Lung (tissue), 11 donors: ENCODE measurements at regions not wholly inside any gene's neighbourhood (a gene's known extent, or its start where the extent isn't known, plus 50 kb on each side); places are given as distances from the start of the nearest gene placed in this dataset.

Source experiments
- ATAC-seq: fragments of 200-7000 bp; cut with Tn5 transposase; one replicate; pipeline ENCODE4 v1.9.1; 2020; ENCODE audit warnings: moderate number of reproducible peaks; ENCODE audit not compliant: insufficient read depth, low FRiP score
- DNase-seq, 3 donors: peaks; one replicate each; pipeline ENCODE4 v3.0.0-alpha.2; 2013 to 2017
- H3K27ac ChIP-seq, 2 donors: one replicate each; pipeline ENCODE4 v1.5.1; 2013; ENCODE audit warnings: mild to moderate bottlenecking in 2 of 2, moderate library complexity in 2 of 2, control low read depth in 1 of 2, inconsistent platforms in 1 of 2, low read depth in 1 of 2, low read length in 1 of 2
- H3K27me3 ChIP-seq, 3 donors: one replicate each; pipeline ENCODE4 v1.5.1; 2013; ENCODE audit warnings: low read length in 2 of 3; ENCODE audit not compliant: control insufficient read depth in 3 of 3, insufficient read depth in 3 of 3
- H3K36me3 ChIP-seq, 4 donors: one replicate each; pipeline ENCODE4 v1.5.1; 2013; ENCODE audit warnings: low read length in 4 of 4, mild to moderate bottlenecking in 1 of 4, moderate library complexity in 1 of 4; ENCODE audit not compliant: control insufficient read depth in 4 of 4, insufficient read depth in 4 of 4
- H3K4me1 ChIP-seq, 5 donors: one replicate each; pipeline ENCODE4 v1.5.1; 2013; ENCODE audit warnings: low read length in 5 of 5, mild to moderate bottlenecking in 2 of 5, moderate library complexity in 1 of 5; ENCODE audit not compliant: control insufficient read depth in 5 of 5, insufficient read depth in 5 of 5
- H3K4me3 ChIP-seq: one replicate; pipeline ENCODE4 v1.5.1; 2013; ENCODE audit warnings: mild to moderate bottlenecking, control low read depth, moderate library complexity
- H3K9ac ChIP-seq, 2 donors: one replicate each; pipeline ENCODE4 v1.5.1; 2013; ENCODE audit warnings: low read length in 2 of 2, control low read depth in 1 of 2; ENCODE audit not compliant: insufficient read depth in 1 of 2
- H3K9me3 ChIP-seq, 4 donors: one replicate each; pipeline ENCODE4 v1.5.1; 2013; ENCODE audit warnings: low read length in 3 of 4, mild to moderate bottlenecking in 1 of 4, moderate library complexity in 1 of 4; ENCODE audit not compliant: control insufficient read depth in 4 of 4, insufficient read depth in 3 of 4
- WGBS, 2 donors: extraction: QIAGEN DNeasy Blood & Tissue Kit; methylation state at CpG; one replicate each; pipeline ENCODE4 v1.1.7; 2013; 5-methylcytosine and 5-hydroxymethylcytosine counted together
- TF ChIP-seq, protein P1 (sequence below): IDR thresholded peaks from 2 replicates; pipeline ENCODE4 v1.5.1; 2012; ENCODE audit warnings: mild to moderate bottlenecking; ENCODE audit errors: control extremely low read depth, extremely low read depth
- donor health status: control.
- donor health status: control.
- donor health status: Bipolar disorder and iron deficiency.
- donor health status: healthy.
- donor health status: DM: yes; HTN: yes; CAD: no.

DNA sequence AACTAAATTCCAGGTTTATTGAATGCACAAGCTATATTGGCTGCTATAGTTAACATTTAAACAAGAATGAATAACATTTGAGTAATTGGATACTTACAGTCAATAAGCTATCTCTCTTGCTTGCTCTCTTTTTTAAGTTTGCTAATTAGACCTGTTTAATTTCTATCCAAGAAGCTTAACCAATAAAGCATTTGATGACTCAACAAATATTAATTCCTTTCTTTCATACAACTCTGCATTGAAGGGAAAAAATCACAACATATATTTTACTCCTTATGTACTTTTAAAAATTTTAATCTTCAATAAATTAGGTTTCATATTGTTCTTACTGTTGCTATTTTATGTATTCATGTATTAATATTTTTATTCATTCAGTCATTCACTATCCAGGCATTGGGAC, 1552.6 kb upstream of the ADGRL3 start:
- ATAC-seq (no peak), DNase-seq (no peak)
- Histone ChIP-seq H3K4me1 (no peaks in the 10 kb centered on the region), H3K36me3 (no peaks in the 10 kb centered on the region), H3K9me3 (peaks cover 0 to 2% (median 0%) of the 10 kb centered on the region in 4 donors), H3K4me3 (no peak overlapping the region), H3K27ac (no peak overlapping the region), H3K9ac (no peak overlapping the region), H3K27me3 (no peaks in the 10 kb centered on the region)
- TF ChIP-seq, protein P1, sequence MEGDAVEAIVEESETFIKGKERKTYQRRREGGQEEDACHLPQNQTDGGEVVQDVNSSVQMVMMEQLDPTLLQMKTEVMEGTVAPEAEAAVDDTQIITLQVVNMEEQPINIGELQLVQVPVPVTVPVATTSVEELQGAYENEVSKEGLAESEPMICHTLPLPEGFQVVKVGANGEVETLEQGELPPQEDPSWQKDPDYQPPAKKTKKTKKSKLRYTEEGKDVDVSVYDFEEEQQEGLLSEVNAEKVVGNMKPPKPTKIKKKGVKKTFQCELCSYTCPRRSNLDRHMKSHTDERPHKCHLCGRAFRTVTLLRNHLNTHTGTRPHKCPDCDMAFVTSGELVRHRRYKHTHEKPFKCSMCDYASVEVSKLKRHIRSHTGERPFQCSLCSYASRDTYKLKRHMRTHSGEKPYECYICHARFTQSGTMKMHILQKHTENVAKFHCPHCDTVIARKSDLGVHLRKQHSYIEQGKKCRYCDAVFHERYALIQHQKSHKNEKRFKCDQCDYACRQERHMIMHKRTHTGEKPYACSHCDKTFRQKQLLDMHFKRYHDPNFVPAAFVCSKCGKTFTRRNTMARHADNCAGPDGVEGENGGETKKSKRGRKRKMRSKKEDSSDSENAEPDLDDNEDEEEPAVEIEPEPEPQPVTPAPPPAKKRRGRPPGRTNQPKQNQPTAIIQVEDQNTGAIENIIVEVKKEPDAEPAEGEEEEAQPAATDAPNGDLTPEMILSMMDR, result no peak

DNA sequence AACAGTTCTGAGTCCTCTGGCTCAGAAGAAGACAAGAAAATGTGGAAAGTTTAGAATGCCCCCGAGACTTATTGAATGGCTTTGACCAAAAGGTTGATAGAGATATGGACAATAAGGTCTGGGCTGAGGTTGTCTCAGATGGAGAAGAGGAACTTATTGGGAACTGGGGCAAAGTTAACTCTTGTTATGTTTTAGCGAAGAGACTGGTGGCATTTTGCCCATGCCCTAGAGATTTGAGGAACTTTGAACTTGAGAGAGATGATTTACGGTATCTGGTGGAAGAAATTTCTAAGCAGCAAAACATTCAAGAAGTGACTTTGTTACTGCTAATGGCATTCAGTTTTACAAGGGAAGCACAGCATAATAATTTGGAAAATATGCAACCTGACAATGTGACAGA, 1549.3 kb upstream of the ADGRL3 start:
- H3K4me1 ChIP-seq, result no peaks in the 10 kb centered on the region
- no peaks in the 10 kb centered on the region for H3K36me3 ChIP-seq
- no peak overlapping the region for H3K9ac ChIP-seq
- H3K9me3 ChIP-seq, result peaks cover 0 to 6% (median 2%) of the 10 kb centered on the region in 4 donors
- 43 to 75% methylated on average over 3 of the region's 3 CpGs for WGBS, 2 donors
- TF ChIP-seq, protein P1, result no peak
- H3K27ac ChIP-seq, result no peak overlapping the region
- no peak overlapping the region for H3K4me3 ChIP-seq
- no peak for ATAC-seq
- H3K27me3 ChIP-seq, result no peaks in the 10 kb centered on the region
- no peak for DNase-seq

DNA sequence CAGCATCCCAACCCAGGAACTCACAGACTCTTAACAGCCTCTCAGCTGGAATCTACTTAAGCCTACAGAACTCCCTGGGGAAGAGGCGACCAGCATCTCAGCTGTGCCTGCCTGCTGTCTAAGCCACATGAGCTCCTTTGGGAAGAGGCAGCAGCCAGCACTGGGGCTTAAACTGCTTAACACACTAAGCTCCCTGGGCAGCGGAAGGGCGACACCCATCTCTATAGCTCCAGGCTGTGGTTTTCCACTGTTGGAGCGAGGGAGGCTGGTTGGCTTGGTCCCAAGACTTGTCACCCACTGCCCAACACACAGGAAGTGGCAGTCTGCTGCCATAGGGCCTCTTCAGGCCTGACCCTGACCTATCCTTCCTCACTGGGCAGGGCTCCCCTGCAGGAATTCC, 1544.1 kb upstream of the ADGRL3 start:
- Histone ChIP-seq H3K9ac (no peak overlapping the region), H3K4me1 (no peaks in the 10 kb centered on the region), H3K36me3 (no peaks in the 10 kb centered on the region), H3K9me3 (peaks cover 0 to 8% (median 3%) of the 10 kb centered on the region in 4 donors), H3K4me3 (no peak overlapping the region), H3K27me3 (no peaks in the 10 kb centered on the region), H3K27ac (no peak overlapping the region)
- 91 to 93% methylated on average over 4 of the region's 4 CpGs for WGBS, 2 donors
- DNase-seq (no peak), ATAC-seq (no peak)
- TF ChIP-seq, protein P1, result no peak

DNA sequence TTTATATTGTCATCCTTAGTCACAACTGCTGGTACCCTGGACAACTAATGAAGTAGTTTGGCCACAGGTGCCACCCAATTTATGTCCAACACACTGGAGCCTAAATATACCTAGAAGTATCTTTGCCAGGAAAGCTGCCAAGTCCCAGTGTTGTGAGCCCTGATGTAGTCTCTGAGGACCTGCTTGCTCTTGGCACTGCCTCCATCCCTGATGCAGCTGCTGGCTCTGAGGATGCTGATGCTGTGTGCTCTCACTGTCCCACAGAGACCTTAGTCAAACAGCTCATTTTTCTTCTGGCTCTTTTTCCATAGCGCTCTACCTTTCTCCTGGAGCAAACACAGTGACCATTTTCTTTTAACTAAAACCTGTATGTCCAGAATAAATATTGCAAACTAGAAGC, 1535.4 kb upstream of the ADGRL3 start:
- DNase-seq (no peak), ATAC-seq (no peak)
- TF ChIP-seq, protein P1, result no peak
- Histone ChIP-seq H3K27me3 (no peaks in the 10 kb centered on the region), H3K36me3 (no peaks in the 10 kb centered on the region), H3K4me3 (no peak overlapping the region), H3K9me3 (peaks cover 0 to 1% (median 0%) of the 10 kb centered on the region in 4 donors), H3K9ac (no peak overlapping the region), H3K4me1 (no peaks in the 10 kb centered on the region), H3K27ac (no peak overlapping the region)
- WGBS, 2 donors, result 88 to 96% methylated on average over 1 of the region's 1 CpG
